H1 (cell line): ENCODE measurements at regions not wholly inside any gene's neighbourhood (a gene's known extent, or its start where the extent isn't known, plus 50 kb on each side); places are given as distances from the start of the nearest gene placed in this dataset.

Experiments
- CTCF ChIA-PET: fragments of 300-600 bp; sonication (Branson Sonifier 250); formaldehyde crosslinking; loops from one replicate; lab custom pipeline; 2021; ENCODE audit not compliant: partially characterized antibody; lab: Charles Lee
- POLR2A ChIA-PET: fragments of 300-600 bp; sonication (Branson Sonifier 250); formaldehyde crosslinking; loops from one replicate; lab custom pipeline; 2021; ENCODE audit warnings: inconsistent platforms; ENCODE audit not compliant: partially characterized antibody; lab: Charles Lee
- DNase-seq, 2 experiments: peaks; one replicate each; pipeline versions ENCODE4 v3.0.0 to v3.0.0-alpha.2; 2010 to 2022; ENCODE audit warnings: low spot score in 2 of 2, low read depth in 1 of 2, mixed read lengths in 1 of 2
- FAIRE-seq: peaks from 2 replicates; lab custom pipeline; 2011; peaks lifted over from hg19 to GRCh38; lab: Jason Lieb, UNC
- H2AFZ ChIP-seq: 2 replicates; pipeline ENCODE4 v1.8.1; 2012; ENCODE audit warnings: low read length, inconsistent platforms
- H2AK5ac ChIP-seq: 2 replicates; pipeline ENCODE4 v1.6.1; 2013; ENCODE audit warnings: low read depth, low read length
- H2BK120ac ChIP-seq: replicated peaks from 2 replicates; pipeline ENCODE3; 2013; ENCODE audit warnings: low read depth, low read length, inconsistent platforms
- H2BK12ac ChIP-seq: 2 replicates; pipeline ENCODE4 v1.6.1; 2013; ENCODE audit warnings: low read depth, low read length
- H2BK15ac ChIP-seq: 2 replicates; pipeline ENCODE4 v1.6.1; 2013; ENCODE audit warnings: low read length
- H2BK20ac ChIP-seq: 2 replicates; pipeline ENCODE4 v1.6.1; 2013; ENCODE audit warnings: low read length
- H2BK5ac ChIP-seq: 2 replicates; pipeline ENCODE4 v1.6.1; 2013; ENCODE audit warnings: low read depth, low read length
- H3K14ac ChIP-seq: 2 replicates; pipeline ENCODE4 v1.6.1; 2013; ENCODE audit warnings: inconsistent platforms; ENCODE audit not compliant: insufficient read length
- H3K18ac ChIP-seq: 2 replicates; pipeline ENCODE4 v1.6.1; 2013; ENCODE audit warnings: low read length; ENCODE audit errors: extremely low read depth
- H3K23ac ChIP-seq: 2 replicates; pipeline ENCODE4 v1.6.1; 2013; ENCODE audit warnings: inconsistent platforms; ENCODE audit not compliant: insufficient read length
- H3K23me2 ChIP-seq: 2 replicates; pipeline ENCODE4 v1.6.1; 2013; ENCODE audit warnings: low read depth, low read length
- H3K27ac ChIP-seq: 2 replicates; pipeline ENCODE4 v1.6.1; 2011; ENCODE audit warnings: low read depth, low read length, inconsistent platforms
- H3K27me3 ChIP-seq, 4 experiments: replicated peaks in 1 of 4; 1 replicate in 1 of 4; 2 replicates in 3 of 4; pipeline versions ENCODE4 v1.6.1 to v1.8.1; 2011 to 2013; ENCODE audit warnings: low read length in 3 of 4, mild to moderate bottlenecking in 3 of 4, inconsistent platforms in 2 of 4, mixed read lengths in 2 of 4, moderate library complexity in 1 of 4; ENCODE audit not compliant: control insufficient read depth in 3 of 4, insufficient read depth in 3 of 4; ENCODE audit errors: extremely low read depth in 1 of 4
- H3K36me3 ChIP-seq, 4 experiments: 2 replicates each; pipeline versions ENCODE4 v1.6.1 to v1.8.1; 2011 to 2013; ENCODE audit warnings: mild to moderate bottlenecking in 4 of 4, low read length in 3 of 4, moderate library complexity in 2 of 4, control low read depth in 1 of 4, inconsistent platforms in 1 of 4; ENCODE audit not compliant: insufficient read depth in 4 of 4, control insufficient read depth in 2 of 4
- H3K4ac ChIP-seq: replicated peaks from 2 replicates; pipeline ENCODE3; 2013; ENCODE audit warnings: low read length, low read depth, mixed read lengths, inconsistent platforms; ENCODE audit not compliant: insufficient read length
- H3K4me1 ChIP-seq, 4 experiments: replicated peaks in 1 of 4; 1 replicate in 1 of 4; 2 replicates in 3 of 4; pipeline versions ENCODE4 v1.6.1 to v1.8.1; 2011 to 2013; ENCODE audit warnings: low read length in 3 of 4, inconsistent platforms in 2 of 4, mixed read lengths in 1 of 4; ENCODE audit not compliant: insufficient read depth in 4 of 4, control insufficient read depth in 3 of 4
- H3K4me2 ChIP-seq, 2 experiments: 2 replicates each; pipeline versions ENCODE4 v1.6.1 to v1.8.1; 2011 to 2013; ENCODE audit warnings: low read depth in 2 of 2, low read length in 2 of 2, control low read depth in 1 of 2, inconsistent platforms in 1 of 2, mild to moderate bottlenecking in 1 of 2; ENCODE audit not compliant: insufficient read depth in 1 of 2
- H3K4me3 ChIP-seq, 4 experiments: fragments of 200-600, 300-600 bp in 1 of 4; sonication (generic), shearing (Covaris generic), sonication (Bioruptor Twin) in 1 of 4; 2 replicates each; pipeline versions ENCODE4 v1.5.1 to v1.8.1; 2011 to 2016; ENCODE audit warnings: low read length in 4 of 4, low read depth in 3 of 4, control low read depth in 2 of 4, inconsistent platforms in 2 of 4, mild to moderate bottlenecking in 2 of 4, mixed read lengths in 1 of 4, moderate library complexity in 1 of 4; ENCODE audit not compliant: insufficient read depth in 2 of 4; ENCODE audit errors: extremely low read depth in 1 of 4
- H3K56ac ChIP-seq: replicated peaks from 2 replicates; pipeline ENCODE3; 2013; ENCODE audit warnings: low read depth, mild to moderate bottlenecking, mixed read lengths, low read length, inconsistent platforms; ENCODE audit not compliant: insufficient read length
- H3K79me1 ChIP-seq: 2 replicates; pipeline ENCODE4 v1.6.1; 2013; ENCODE audit warnings: low read depth, low read length, control low read depth
- H3K79me2 ChIP-seq, 2 experiments: 2 replicates each; pipeline versions ENCODE4 v1.6.1 to v1.8.1; 2012 to 2013; ENCODE audit warnings: low read length in 2 of 2, mild to moderate bottlenecking in 2 of 2, inconsistent platforms in 1 of 2; ENCODE audit not compliant: insufficient read depth in 2 of 2, control insufficient read depth in 1 of 2
- H3K9ac ChIP-seq, 4 experiments: replicated peaks in 1 of 4; 1 replicate in 1 of 4; 2 replicates in 3 of 4; pipeline versions ENCODE4 v1.6.1 to v1.8.1; 2011 to 2013; ENCODE audit warnings: low read depth in 3 of 4, low read length in 3 of 4, control low read depth in 2 of 4, mild to moderate bottlenecking in 2 of 4, moderate library complexity in 2 of 4, inconsistent platforms in 1 of 4; ENCODE audit errors: extremely low read depth in 1 of 4
- H3K9me3 ChIP-seq, 2 experiments: 2 replicates each; pipeline versions ENCODE4 v1.6.1 to v1.8.1; 2012 to 2013; ENCODE audit warnings: mild to moderate bottlenecking in 2 of 2, moderate library complexity in 2 of 2, control low read depth in 1 of 2, inconsistent platforms in 1 of 2, low read depth in 1 of 2, low read length in 1 of 2, mixed read lengths in 1 of 2; ENCODE audit not compliant: insufficient read depth in 2 of 2
- H4K20me1 ChIP-seq, 2 experiments: replicated peaks in 1 of 2; 2 replicates each; pipeline versions ENCODE3 to v1.8.1; 2011 to 2013; ENCODE audit warnings: inconsistent platforms in 2 of 2, low read length in 2 of 2, mild to moderate bottlenecking in 1 of 2; ENCODE audit not compliant: insufficient read depth in 2 of 2, control insufficient read depth in 1 of 2
- H4K5ac ChIP-seq: 2 replicates; pipeline ENCODE4 v1.6.1; 2013; ENCODE audit warnings: low read length, low read depth, mixed read lengths, inconsistent platforms; ENCODE audit not compliant: insufficient read length
- H4K8ac ChIP-seq: 2 replicates; pipeline ENCODE4 v1.8.0; 2013; ENCODE audit warnings: mild to moderate bottlenecking, moderate library complexity, low read length, inconsistent platforms; ENCODE audit not compliant: insufficient read depth; ENCODE audit errors: extremely low read depth
- H4K91ac ChIP-seq: replicated peaks from 2 replicates; pipeline ENCODE3; 2013; ENCODE audit warnings: low read length, mixed read lengths, inconsistent platforms; ENCODE audit not compliant: insufficient read length
- BACH1 ChIP-seq: IDR thresholded peaks from 2 replicates; pipeline ENCODE4 v1.6.1; 2012; ENCODE audit warnings: low read length, improper control_type of control experiment
- BCL11A ChIP-seq, 2 experiments: IDR thresholded peaks; one replicate each; pipeline ENCODE4 v1.6.1; 2011; ENCODE audit warnings: low read depth in 2 of 2, low read length in 2 of 2, mild to moderate bottlenecking in 2 of 2
- CBX8 ChIP-seq: fragments of 300-800, 300-1000 bp; sonication (generic); IDR thresholded peaks from 2 replicates; pipeline ENCODE4 v1.7.1; 2016; ENCODE audit warnings: low read depth, low read length, borderline replicate concordance
- CREB1 ChIP-seq: IDR thresholded peaks from 2 replicates; pipeline ENCODE4 v1.6.1; 2012; ENCODE audit warnings: inconsistent platforms
- GABPA ChIP-seq: IDR thresholded peaks from 2 replicates; pipeline ENCODE4 v1.6.1; 2011; ENCODE audit warnings: mild to moderate bottlenecking, low read length, moderate library complexity, borderline replicate concordance; ENCODE audit not compliant: insufficient read depth
- NRF1 ChIP-seq: IDR thresholded peaks from 2 replicates; pipeline ENCODE4 v1.6.1; 2011; ENCODE audit warnings: mild to moderate bottlenecking, low read depth, low read length, improper control_type of control experiment
- SIX5 ChIP-seq: IDR thresholded peaks from 2 replicates; pipeline ENCODE4 v1.6.1; 2011; ENCODE audit warnings: mild to moderate bottlenecking, low read depth, low read length
- SP2 ChIP-seq: IDR thresholded peaks from 2 replicates; pipeline ENCODE4 v1.6.1; 2012; ENCODE audit warnings: mild to moderate bottlenecking, low read length, inconsistent platforms
- WGBS, 2 experiments: shearing (Covaris generic) in 1 of 2; methylation state at CpG; one replicate each; pipeline versions ENCODE4 v1.1.6 to v1.1.7; 2013 to 2015; ENCODE audit warnings: low lambda C conversion rate in 2 of 2, mixed read lengths in 2 of 2, inconsistent platforms in 1 of 2, low coverage in 1 of 2, missing lambda C conversion rate in 1 of 2; ENCODE audit not compliant: insufficient replicate concordance in 2 of 2, insufficient coverage in 1 of 2, insufficient read length in 1 of 2; ENCODE audit errors: extremely low coverage in 1 of 2, missing lambda C conversion rate in 1 of 2; 5-methylcytosine and 5-hydroxymethylcytosine counted together
- TF ChIP-seq, protein P1 (sequence below): IDR thresholded peaks from 2 replicates; pipeline ENCODE4 v1.6.1; 2012; ENCODE audit warnings: low read length, inconsistent platforms

DNA sequence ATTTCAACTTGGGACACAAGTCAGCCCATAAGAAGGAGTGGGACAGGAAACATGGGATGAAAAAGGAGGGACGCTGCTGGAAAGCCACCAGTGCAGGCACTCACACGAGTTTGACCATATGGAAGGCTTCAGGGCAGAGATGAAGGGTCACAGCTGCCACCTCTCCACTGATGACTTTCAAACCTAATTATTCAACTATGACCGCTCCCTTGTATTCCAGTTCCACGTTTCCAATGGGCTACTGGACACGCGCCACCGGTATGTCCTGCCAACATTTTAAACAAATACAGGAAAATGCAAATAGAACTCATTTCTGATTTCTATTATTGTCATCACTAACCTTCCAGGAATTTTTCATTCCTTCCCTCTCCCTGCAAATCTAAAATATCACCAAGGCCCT, 134.7 kb downstream of the SLC1A3 start:
- TF ChIP-seq BCL11A (IDR thresholded peaks at IDR 0.05; ENCODE audit: low read depth in 2 of 2, low read length in 2 of 2) (no peak), SP2 (no peak), SIX5 (no peak), NRF1 (no peak), BACH1 (no peak), CBX8 (no peak), CREB1 (no peak), GABPA (no peak)
- TF ChIP-seq, protein P1, sequence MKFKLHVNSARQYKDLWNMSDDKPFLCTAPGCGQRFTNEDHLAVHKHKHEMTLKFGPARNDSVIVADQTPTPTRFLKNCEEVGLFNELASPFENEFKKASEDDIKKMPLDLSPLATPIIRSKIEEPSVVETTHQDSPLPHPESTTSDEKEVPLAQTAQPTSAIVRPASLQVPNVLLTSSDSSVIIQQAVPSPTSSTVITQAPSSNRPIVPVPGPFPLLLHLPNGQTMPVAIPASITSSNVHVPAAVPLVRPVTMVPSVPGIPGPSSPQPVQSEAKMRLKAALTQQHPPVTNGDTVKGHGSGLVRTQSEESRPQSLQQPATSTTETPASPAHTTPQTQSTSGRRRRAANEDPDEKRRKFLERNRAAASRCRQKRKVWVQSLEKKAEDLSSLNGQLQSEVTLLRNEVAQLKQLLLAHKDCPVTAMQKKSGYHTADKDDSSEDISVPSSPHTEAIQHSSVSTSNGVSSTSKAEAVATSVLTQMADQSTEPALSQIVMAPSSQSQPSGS, result no peak
- TF ChIP-seq, all 59 proteins: peak for 0
- H4K20me1 ChIP-seq, result no peaks in the 10 kb centered on the region
- H2BK15ac ChIP-seq, result no peak overlapping the region
- no peak overlapping the region for H2AFZ ChIP-seq
- H2BK12ac ChIP-seq, result no peak overlapping the region
- no peak overlapping the region for H3K14ac ChIP-seq
- H2AK5ac ChIP-seq, result no peak overlapping the region
- no peak overlapping the region for H2BK5ac ChIP-seq
- no peaks in the 10 kb centered on the region for H3K79me2 ChIP-seq
- DNase-seq (no peak), FAIRE-seq (no peak)
- H3K27me3 ChIP-seq, result no peaks in the 10 kb centered on the region
- H3K4me2 ChIP-seq, result no peak overlapping the region
- no peak overlapping the region for H3K4me3 ChIP-seq
- H3K79me1 ChIP-seq, result no peaks in the 10 kb centered on the region; the same call in 1 of the 2 replicates
- H3K36me3 ChIP-seq, result no peaks in the 10 kb centered on the region
- no peak overlapping the region for H4K8ac ChIP-seq
- H4K5ac ChIP-seq, result no peak overlapping the region
- peaks cover 9 to 15% (median 11%) of the 10 kb centered on the region in 4 experiments; a peak in 6 of 7 replicates for H3K4me1 ChIP-seq
- H3K27ac ChIP-seq, result no peak overlapping the region
- no peak overlapping the region for H3K56ac ChIP-seq
- no peak overlapping the region for H3K18ac ChIP-seq
- H3K4ac ChIP-seq, result no peak overlapping the region
- ChIA-PET CTCF (interaction anchor here (1.3 to 7.7 kb wide), 14 partner anchors 9 to 264 kb away, joined by 3 to 121 read pairs (median 13); no protein-coding TSS in a partner anchor), POLR2A (interaction anchor here (1.3 kb wide), 1 partner anchor 127 kb away, joined by 4 read pairs; no protein-coding TSS in a partner anchor)
- no peak overlapping the region for H3K23ac ChIP-seq
- H3K9me3 ChIP-seq, result no peaks in the 10 kb centered on the region
- no peak overlapping the region for H4K91ac ChIP-seq
- no peak overlapping the region for H2BK120ac ChIP-seq
- no peak overlapping the region for H3K9ac ChIP-seq
- H3K23me2 ChIP-seq, result peaks cover 11% of the 10 kb centered on the region
- WGBS, 2 experiments, result 93% methylated on average over 7 of the region's 7 CpGs; no CpG with 5 or more reads in 1 of the 2 experiments
- no peak overlapping the region for H2BK20ac ChIP-seq
